ENCODE measurements at regions not wholly inside any gene's neighbourhood (a gene's known extent, or its start where the extent isn't known, plus 50 kb on each side); places are given as distances from the start of the nearest gene placed in this dataset.
A peak's percentile ranks its signal among the peaks of the same experiment; 100 is the strongest.

GRCh38 chr7:136348542-136349192 lies 371.5 kb upstream of the MTPN start:
- in situ Hi-C loops (cut with MboI), result no loop called here
- H3K79me2 ChIP-seq (ENCODE audit: insufficient read depth), result no peaks in the 10 kb centered on the region
- 19 to 26% methylated on average over 7 of the region's 7 CpGs for WGBS, 2 experiments (ENCODE audit: low coverage in 1 of 2, low lambda C conversion rate in 2 of 2, missing lambda C conversion rate in 2 of 2)

GRCh38 chr7:136348142-136348541 lies 371.0 kb upstream of the MTPN start:
- no peak overlapping the region for H3K27ac ChIP-seq
- in situ Hi-C loops (cut with MboI), result no loop called here
- no peak for TF ChIP-seq EZH2phosphoT487 (IDR thresholded peaks at IDR 0.05; ENCODE audit: insufficient read depth, low read depth)
- TF ChIP-seq EZH2 (IDR thresholded peaks at IDR 0.05; ENCODE audit: insufficient read depth, poor library complexity, severe bottlenecking), result no peak
- no peaks in the 10 kb centered on the region for H3K27me3 ChIP-seq (replicated peaks; ENCODE audit: insufficient read depth)
- H3K4me1 ChIP-seq (ENCODE audit: insufficient read depth), result no peaks in the 10 kb centered on the region
- no peaks in the 10 kb centered on the region for H3K9me2 ChIP-seq (ENCODE audit: insufficient read depth)
- WGBS, 2 experiments (ENCODE audit: low coverage in 1 of 2, low lambda C conversion rate in 2 of 2, missing lambda C conversion rate in 2 of 2), result 8 to 15% methylated on average over 3 of the region's 3 CpGs
- H3K4me3 ChIP-seq, result no peak overlapping the region
- no peak overlapping the region for H3K9ac ChIP-seq
- H3K36me3 ChIP-seq (ENCODE audit: low read depth), result no peaks in the 10 kb centered on the region
- no peak overlapping the region for H3K4me2 ChIP-seq (ENCODE audit: unreplicated experiment)
- no peaks in the 10 kb centered on the region for H4K20me1 ChIP-seq (ENCODE audit: insufficient read depth)
- no peaks in the 10 kb centered on the region for H3K9me3 ChIP-seq (ENCODE audit: low read depth)
- H3K79me2 ChIP-seq (ENCODE audit: insufficient read depth), result no peaks in the 10 kb centered on the region
- H2AFZ ChIP-seq, result no peak overlapping the region
- no peak for DNase-seq
- H3F3A ChIP-seq (ENCODE audit: insufficient read depth), result no peaks in the 10 kb centered on the region

More at GRCh38 chr7:136348542-136349192, 371.5 kb upstream of the MTPN start:
- no peaks in the 10 kb centered on the region for H3K4me1 ChIP-seq (ENCODE audit: insufficient read depth)
- H3K9me2 ChIP-seq (ENCODE audit: insufficient read depth), result no peaks in the 10 kb centered on the region
- TF ChIP-seq EZH2 (IDR thresholded peaks at IDR 0.05; ENCODE audit: insufficient read depth, poor library complexity, severe bottlenecking) (no peak), EZH2phosphoT487 (IDR thresholded peaks at IDR 0.05; ENCODE audit: insufficient read depth, low read depth) (no peak)
- no peak overlapping the region for H3K4me3 ChIP-seq
- H4K20me1 ChIP-seq (ENCODE audit: insufficient read depth), result no peaks in the 10 kb centered on the region
- H3K9me3 ChIP-seq (ENCODE audit: low read depth), result no peaks in the 10 kb centered on the region
- no peak overlapping the region for H3K4me2 ChIP-seq (ENCODE audit: unreplicated experiment)
- H3K27me3 ChIP-seq (replicated peaks; ENCODE audit: insufficient read depth), result no peaks in the 10 kb centered on the region
- no peak for DNase-seq
- no peak overlapping the region for H3K27ac ChIP-seq
- H3K9ac ChIP-seq, result no peak overlapping the region
- no peak overlapping the region for H2AFZ ChIP-seq
- H3K36me3 ChIP-seq (ENCODE audit: low read depth), result no peaks in the 10 kb centered on the region
- no peaks in the 10 kb centered on the region for H3F3A ChIP-seq (ENCODE audit: insufficient read depth)

- in situ Hi-C loops (cut with MboI), result no loop called here
- H3K79me2 ChIP-seq (ENCODE audit: insufficient read depth), result no peaks in the 10 kb centered on the region
- H3K4me1 ChIP-seq (ENCODE audit: insufficient read depth), result no peaks in the 10 kb centered on the region
- no peak overlapping the region for H3K27ac ChIP-seq
- H2AFZ ChIP-seq, result no peak overlapping the region
- no peaks in the 10 kb centered on the region for H4K20me1 ChIP-seq (ENCODE audit: insufficient read depth)
- no peak for TF ChIP-seq EZH2 (IDR thresholded peaks at IDR 0.05; ENCODE audit: insufficient read depth, poor library complexity, severe bottlenecking)
- TF ChIP-seq EZH2phosphoT487 (IDR thresholded peaks at IDR 0.05; ENCODE audit: insufficient read depth, low read depth), result no peak
- H3K9ac ChIP-seq, result no peak overlapping the region
- WGBS, 2 experiments (ENCODE audit: low coverage in 1 of 2, low lambda C conversion rate in 2 of 2, missing lambda C conversion rate in 2 of 2), result 0% methylated on average over 1 of the region's 1 CpG
- no peaks in the 10 kb centered on the region for H3K27me3 ChIP-seq (replicated peaks; ENCODE audit: insufficient read depth)
- no peaks in the 10 kb centered on the region for H3K9me2 ChIP-seq (ENCODE audit: insufficient read depth)
- no peaks in the 10 kb centered on the region for H3F3A ChIP-seq (ENCODE audit: insufficient read depth)
- no peaks in the 10 kb centered on the region for H3K9me3 ChIP-seq (ENCODE audit: low read depth)
- H3K36me3 ChIP-seq (ENCODE audit: low read depth), result no peaks in the 10 kb centered on the region
- DNase-seq, result no peak
- no peak overlapping the region for H3K4me3 ChIP-seq
- H3K4me2 ChIP-seq (ENCODE audit: unreplicated experiment), result no peak overlapping the region
These were observed 370.3 kb upstream of the MTPN start for GRCh38 chr7:136347488-136347887.

GRCh38 chr7:136342251-136342650 lies 365.1 kb upstream of the MTPN start:
- H3K79me2 ChIP-seq (ENCODE audit: insufficient read depth), result no peaks in the 10 kb centered on the region
- no peak for DNase-seq
- H3F3A ChIP-seq (ENCODE audit: insufficient read depth), result no peaks in the 10 kb centered on the region
- TF ChIP-seq EZH2 (IDR thresholded peaks at IDR 0.05; ENCODE audit: insufficient read depth, poor library complexity, severe bottlenecking), result no peak
- no peaks in the 10 kb centered on the region for H3K4me1 ChIP-seq (ENCODE audit: insufficient read depth)
- no peaks in the 10 kb centered on the region for H4K20me1 ChIP-seq (ENCODE audit: insufficient read depth)
- no peaks in the 10 kb centered on the region for H3K27me3 ChIP-seq (replicated peaks; ENCODE audit: insufficient read depth)
- no peak overlapping the region for H3K27ac ChIP-seq
- no peak overlapping the region for H3K4me3 ChIP-seq
- H2AFZ ChIP-seq, result no peak overlapping the region
- in situ Hi-C loops (cut with MboI), result no loop called here
- no peaks in the 10 kb centered on the region for H3K9me2 ChIP-seq (ENCODE audit: insufficient read depth)
- no peaks in the 10 kb centered on the region for H3K9me3 ChIP-seq (ENCODE audit: low read depth)
- no peaks in the 10 kb centered on the region for H3K36me3 ChIP-seq (ENCODE audit: low read depth)
- no peak overlapping the region for H3K4me2 ChIP-seq (ENCODE audit: unreplicated experiment)
- H3K9ac ChIP-seq, result no peak overlapping the region

GRCh38 chr7:136339464-136339863 lies 362.3 kb upstream of the MTPN start:
- Histone ChIP-seq H3K9me2 (ENCODE audit: insufficient read depth) (no peaks in the 10 kb centered on the region), H3K4me1 (ENCODE audit: insufficient read depth) (no peaks in the 10 kb centered on the region), H2AFZ (no peak overlapping the region), H3K27ac (no peak overlapping the region), H3K36me3 (ENCODE audit: low read depth) (no peaks in the 10 kb centered on the region), H3K4me3 (no peak overlapping the region), H3K9me3 (ENCODE audit: low read depth) (no peaks in the 10 kb centered on the region), H3K79me2 (ENCODE audit: insufficient read depth) (no peaks in the 10 kb centered on the region), H3F3A (ENCODE audit: insufficient read depth) (no peaks in the 10 kb centered on the region), H3K4me2 (ENCODE audit: unreplicated experiment) (no peak overlapping the region), H3K27me3 (replicated peaks; ENCODE audit: insufficient read depth) (no peaks in the 10 kb centered on the region), H4K20me1 (ENCODE audit: insufficient read depth) (no peaks in the 10 kb centered on the region), H3K9ac (no peak overlapping the region)
- in situ Hi-C loops (cut with MboI), result no loop called here
- TF ChIP-seq EZH2 (IDR thresholded peaks at IDR 0.05; ENCODE audit: insufficient read depth, poor library complexity, severe bottlenecking) (no peak), EZH2phosphoT487 (IDR thresholded peaks at IDR 0.05; ENCODE audit: insufficient read depth, low read depth) (no peak)
- peak; percentile 3 for DNase-seq

Measured in GM23248 (cell line).